RKO (cell line): ENCODE measurements at regions not wholly inside any gene's neighbourhood (a gene's known extent, or its start where the extent isn't known, plus 50 kb on each side); places are given as distances from the start of the nearest gene placed in this dataset.

Source experiments
- DNase-seq: peaks from one replicate; pipeline ENCODE4 v3.0.0-alpha.2; 2016; ENCODE audit warnings: low spot score

DNA sequence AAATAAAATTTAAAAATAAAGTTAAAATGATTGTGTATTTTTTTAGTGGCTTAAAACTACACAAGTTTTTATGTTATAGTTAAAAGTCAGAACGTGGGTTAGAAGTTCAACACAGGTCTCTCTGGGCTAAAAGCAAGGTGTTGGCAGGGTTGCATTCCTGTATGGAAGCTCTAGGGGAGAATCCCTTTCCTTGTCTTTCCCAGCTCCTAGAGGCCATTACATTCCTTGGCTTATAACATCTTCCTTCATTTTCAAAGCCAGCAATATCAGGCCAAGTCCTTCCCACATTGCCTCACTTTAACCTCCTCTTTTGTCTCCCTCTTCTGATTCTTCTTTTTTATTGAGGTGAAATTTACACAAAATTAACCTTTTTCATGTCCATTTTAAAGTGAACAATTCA lies 52.4 kb upstream of the EEPD1 start:
- DNase-seq, result no peak
